ENCODE measurements at regions not wholly inside any gene's neighbourhood (a gene's known extent, or its start where the extent isn't known, plus 50 kb on each side); places are given as distances from the start of the nearest gene placed in this dataset.

- TF ChIP-seq, protein P1, sequence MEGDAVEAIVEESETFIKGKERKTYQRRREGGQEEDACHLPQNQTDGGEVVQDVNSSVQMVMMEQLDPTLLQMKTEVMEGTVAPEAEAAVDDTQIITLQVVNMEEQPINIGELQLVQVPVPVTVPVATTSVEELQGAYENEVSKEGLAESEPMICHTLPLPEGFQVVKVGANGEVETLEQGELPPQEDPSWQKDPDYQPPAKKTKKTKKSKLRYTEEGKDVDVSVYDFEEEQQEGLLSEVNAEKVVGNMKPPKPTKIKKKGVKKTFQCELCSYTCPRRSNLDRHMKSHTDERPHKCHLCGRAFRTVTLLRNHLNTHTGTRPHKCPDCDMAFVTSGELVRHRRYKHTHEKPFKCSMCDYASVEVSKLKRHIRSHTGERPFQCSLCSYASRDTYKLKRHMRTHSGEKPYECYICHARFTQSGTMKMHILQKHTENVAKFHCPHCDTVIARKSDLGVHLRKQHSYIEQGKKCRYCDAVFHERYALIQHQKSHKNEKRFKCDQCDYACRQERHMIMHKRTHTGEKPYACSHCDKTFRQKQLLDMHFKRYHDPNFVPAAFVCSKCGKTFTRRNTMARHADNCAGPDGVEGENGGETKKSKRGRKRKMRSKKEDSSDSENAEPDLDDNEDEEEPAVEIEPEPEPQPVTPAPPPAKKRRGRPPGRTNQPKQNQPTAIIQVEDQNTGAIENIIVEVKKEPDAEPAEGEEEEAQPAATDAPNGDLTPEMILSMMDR (IDR thresholded peaks at IDR 0.05; ENCODE audit: control extremely low read depth in 1 of 3, insufficient read depth in 1 of 3, low read depth in 1 of 3, low read length in 3 of 3): no peak
- TF ChIP-seq RAD21 (IDR thresholded peaks at IDR 0.05 in 1 of 2, conservative IDR thresholded peaks at IDR 0.05 in 1 of 2; ENCODE audit: low read depth in 2 of 2, low read length in 2 of 2): no peak
- TF ChIP-seq TCF12 (IDR thresholded peaks at IDR 0.05; ENCODE audit: low read depth, low read length): no peak
- no peak for TF ChIP-seq EZH2 (IDR thresholded peaks at IDR 0.05; ENCODE audit: low read depth, low read length, severe bottlenecking)
- TF ChIP-seq TAF1 (IDR thresholded peaks at IDR 0.05; ENCODE audit: low read depth, low read length): no peak
- TF ChIP-seq MAFK (IDR thresholded peaks at IDR 0.05; ENCODE audit: low read depth, low read length): no peak
- no peak for TF ChIP-seq POLR2A (IDR thresholded peaks at IDR 0.05; ENCODE audit: control extremely low read depth in 1 of 2, low read depth in 2 of 2, low read length in 2 of 2)
- no peak for TF ChIP-seq BRCA1 (IDR thresholded peaks at IDR 0.05; ENCODE audit: low read depth, low read length)
- TF ChIP-seq TAF7 (optimal IDR thresholded peaks at IDR 0.05; ENCODE audit: borderline replicate concordance, low read depth, low read length): no peak
- no peak for TF ChIP-seq GABPA (IDR thresholded peaks at IDR 0.05; ENCODE audit: borderline replicate concordance, insufficient read depth, low read length)
Measured at GRCh38 chr18:30596635-30597034, 445.9 kb downstream of the DSC3 start.
